K562 (cell line): ENCODE measurements at regions not wholly inside any gene's neighbourhood (a gene's known extent, or its start where the extent isn't known, plus 50 kb on each side); places are given as distances from the start of the nearest gene placed in this dataset.

ENCODE experiments used
- ARHGAP35 ChIP-seq: fragments of 450-650 bp; IDR thresholded peaks from 2 replicates; pipeline ENCODE4 v1.6.1; 2018; ENCODE audit not compliant: partially characterized antibody
- CEBPB ChIP-seq: fragments of 450-650 bp; IDR thresholded peaks from 2 replicates; pipeline ENCODE4 v1.6.1; 2016; ENCODE audit warnings: missing genetic modification characterization, missing compliant biosample characterization
- CEBPZ ChIP-seq: fragments of 150-350 bp; IDR thresholded peaks from 2 replicates; pipeline ENCODE4 v1.6.1; 2014; ENCODE audit warnings: low read depth, mild to moderate bottlenecking, low read length, borderline replicate concordance
- CHD4 ChIP-seq: fragments of 200-600 bp; sonication (generic); IDR thresholded peaks from 3 replicates; pipeline ENCODE4 v1.6.1; 2012; ENCODE audit warnings: low read depth, mild to moderate bottlenecking, mixed read lengths, low read length, inconsistent platforms; ENCODE audit not compliant: insufficient read depth, insufficient replicate concordance, poor library complexity, severe bottlenecking
- POLR2A ChIP-seq: fragments of 450-650 bp; conservative IDR thresholded peaks from 2 replicates; pipeline ENCODE4 v1.6.1; 2016
- STAT5A ChIP-seq: IDR thresholded peaks from 2 replicates; pipeline ENCODE4 v1.6.1; 2012; ENCODE audit warnings: low read length, inconsistent platforms, borderline replicate concordance
- ZNF239 ChIP-seq: fragments of 250-450 bp; sonication (Bioruptor Pico); IDR thresholded peaks from 2 replicates; pipeline ENCODE4 v1.4.0; 2020; ENCODE audit warnings: mild to moderate bottlenecking

DNA sequence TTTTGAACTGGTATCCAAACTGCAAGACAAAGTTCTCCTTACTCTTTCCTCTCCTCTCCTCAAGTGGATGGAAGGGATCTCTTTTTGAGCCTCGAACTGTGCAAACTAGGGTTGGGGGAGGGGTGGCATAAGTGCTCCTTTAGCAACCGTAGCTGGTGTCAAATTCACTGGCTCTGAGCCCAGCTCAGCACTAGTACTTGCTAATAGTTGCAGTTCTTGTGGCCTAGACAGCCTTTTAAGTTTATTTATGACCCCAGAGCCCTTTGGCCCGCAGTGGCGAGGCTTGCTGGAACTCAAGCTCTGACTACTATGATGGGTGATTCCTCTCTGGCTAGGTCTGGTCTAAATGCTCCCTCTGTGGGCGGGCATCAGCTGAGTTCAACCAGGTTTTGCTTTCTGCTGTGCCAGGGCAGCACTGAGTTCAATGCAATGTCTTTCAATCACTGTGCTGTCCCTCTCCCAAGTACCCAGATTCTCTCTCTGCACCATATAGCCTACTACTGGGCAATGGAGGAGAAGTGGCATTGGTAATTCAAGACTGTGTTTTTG, 528.4 kb upstream of the SYT4 start:
- TF ChIP-seq CHD4 (no peak), STAT5A (no peak), POLR2A (no peak), CEBPZ (no peak), ZNF239 (CRISPR knock-in tag) (no peak), ARHGAP35 (no peak), CEBPB (tag) (no peak)
